MCF 10A (cell line): ENCODE measurements at regions not wholly inside any gene's neighbourhood (a gene's known extent, or its start where the extent isn't known, plus 50 kb on each side); places are given as distances from the start of the nearest gene placed in this dataset.

Experiments used
- BruUV-seq: library from RNA; stranded (reverse); fragments of 400-500 nt; replicated peaks from 2 replicates; lab custom pipeline; 2021; lab: Mats Ljungman, UMichigan
- CTCF ChIA-PET: fragments of 300-600 bp; sonication (Branson Sonifier 250); formaldehyde crosslinking; extraction: SDS; loops from one replicate; lab custom pipeline; 2021; ENCODE audit warnings: antibody characterized with exemption, inconsistent platforms; lab: Yijun Ruan, JAX
- POLR2A ChIA-PET: fragments of 300-600, 350-650 bp; sonication (Branson Sonifier 250); formaldehyde crosslinking; extraction: SDS; loops from one replicate; lab custom pipeline; 2020; ENCODE audit warnings: antibody characterized with exemption, inconsistent platforms; lab: Yijun Ruan, JAX
- DNase-seq: peaks from one replicate; pipeline ENCODE4 v3.0.0-alpha.2; 2018; ENCODE audit not compliant: unreplicated experiment
- H3K27ac Mint-ChIP-seq: one replicate; pipeline ENCODE4 v1.8.0; 2022; ENCODE audit warnings: mild to moderate bottlenecking, low read depth, mixed read lengths; ENCODE audit not compliant: unreplicated experiment
- H3K27me3 Mint-ChIP-seq: one replicate; pipeline ENCODE4 v1.8.0; 2022; ENCODE audit warnings: mixed read lengths; ENCODE audit not compliant: insufficient read depth, unreplicated experiment
- H3K36me3 Mint-ChIP-seq: one replicate; pipeline ENCODE4 v1.8.0; 2022; ENCODE audit warnings: mild to moderate bottlenecking, moderate library complexity, mixed read lengths; ENCODE audit not compliant: insufficient read depth, unreplicated experiment
- H3K4me1 Mint-ChIP-seq: one replicate; pipeline ENCODE4 v1.8.0; 2022; ENCODE audit warnings: mixed read lengths; ENCODE audit not compliant: insufficient read depth, unreplicated experiment
- H3K4me3 Mint-ChIP-seq: one replicate; pipeline ENCODE4 v1.8.0; 2022; ENCODE audit warnings: mild to moderate bottlenecking, moderate library complexity, mixed read lengths; ENCODE audit not compliant: unreplicated experiment
- H3K9me3 Mint-ChIP-seq: one replicate; pipeline ENCODE4 v1.8.0; 2022; ENCODE audit warnings: mixed read lengths; ENCODE audit not compliant: unreplicated experiment
- CTCF ChIP-seq: fragments of 200-600 bp; IDR thresholded peaks from one replicate; pipeline ENCODE4 v1.8.0; 2022; ENCODE audit warnings: antibody characterized with exemption, mild to moderate bottlenecking; ENCODE audit not compliant: unreplicated experiment
- intact Hi-C: fragments of 100-400 bp; cut with micrococcal nuclease; formaldehyde crosslinking; loops from 2 replicates; pipeline ENCODE4 v1.14.1; 2022

DNA sequence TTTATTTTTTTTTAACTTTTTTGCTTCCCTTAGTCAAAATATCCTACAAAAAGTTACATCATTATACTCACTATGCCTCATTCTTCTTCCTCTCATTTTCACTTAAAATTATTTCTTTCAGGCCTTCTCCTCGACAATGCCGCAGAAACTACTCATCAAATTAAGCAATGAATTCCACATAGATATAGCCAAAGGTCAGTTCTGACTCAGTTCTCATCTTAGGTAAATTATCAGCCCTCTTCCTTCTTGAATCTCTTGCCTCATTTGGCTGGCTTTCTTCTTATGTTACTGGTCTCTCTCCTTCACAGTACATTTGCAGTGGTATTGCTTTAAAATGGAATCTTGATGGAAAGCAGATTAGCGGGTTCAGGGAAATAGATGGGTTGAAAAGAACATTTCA, 260.7 kb upstream of the BRINP3 start:
- ChIA-PET CTCF (no interaction called here), POLR2A (interaction anchor here (0.7 kb wide), 1 partner anchor 1036 kb away, joined by 3 read pairs; no protein-coding TSS in a partner anchor)
- Mint-ChIP-seq H3K9me3 (no peaks in the 10 kb centered on the region), H3K36me3 (no peaks in the 10 kb centered on the region), H3K27ac (no peak overlapping the region), H3K4me3 (no peak overlapping the region), H3K27me3 (no peaks in the 10 kb centered on the region), H3K4me1 (no peaks in the 10 kb centered on the region)
- peak; percentile 25 for DNase-seq
- BruUV-seq = no TSS peak
- TF ChIP-seq CTCF = no peak
- intact Hi-C loops = no loop called here

- no peak for DNase-seq
- Mint-ChIP-seq H3K27ac (no peak overlapping the region), H3K9me3 (no peaks in the 10 kb centered on the region), H3K4me3 (no peak overlapping the region), H3K4me1 (no peaks in the 10 kb centered on the region), H3K27me3 (no peaks in the 10 kb centered on the region), H3K36me3 (no peaks in the 10 kb centered on the region)
- no TSS peak for BruUV-seq
- intact Hi-C loops = no loop called here
- CTCF ChIA-PET = no interaction called here
- TF ChIP-seq CTCF = no peak
- POLR2A ChIA-PET = no interaction called here
Observed at GRCh38 chr1:190739926-190740325, 262.3 kb upstream of the BRINP3 start.

DNA sequence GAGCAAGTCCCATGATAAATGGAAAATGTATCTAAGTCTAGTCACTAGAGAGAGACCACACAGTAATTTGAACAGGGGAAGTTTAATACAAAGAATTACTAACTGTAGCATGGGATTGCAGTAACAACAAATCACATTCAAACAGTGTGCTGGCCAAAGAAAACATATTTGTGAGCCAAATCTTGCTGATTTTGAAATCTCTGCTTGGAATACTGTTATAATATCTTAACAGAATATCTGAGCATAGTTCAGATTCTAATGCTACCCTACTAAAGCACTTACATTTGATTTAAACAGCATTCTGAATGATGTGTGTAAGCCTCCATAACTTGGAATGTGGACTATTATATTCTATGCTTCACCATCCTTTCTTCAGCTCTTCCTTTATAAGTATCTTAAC, 270.0 kb upstream of the BRINP3 start:
- peak; percentile 77 for DNase-seq
- intact Hi-C loops = no loop called here
- no TSS peak for BruUV-seq
- Mint-ChIP-seq H3K4me1 (no peaks in the 10 kb centered on the region), H3K9me3 (no peaks in the 10 kb centered on the region), H3K36me3 (no peaks in the 10 kb centered on the region), H3K27ac (no peak overlapping the region), H3K4me3 (no peak overlapping the region), H3K27me3 (no peaks in the 10 kb centered on the region)
- ChIA-PET POLR2A (no interaction called here), CTCF (no interaction called here)
- no peak for TF ChIP-seq CTCF

DNA sequence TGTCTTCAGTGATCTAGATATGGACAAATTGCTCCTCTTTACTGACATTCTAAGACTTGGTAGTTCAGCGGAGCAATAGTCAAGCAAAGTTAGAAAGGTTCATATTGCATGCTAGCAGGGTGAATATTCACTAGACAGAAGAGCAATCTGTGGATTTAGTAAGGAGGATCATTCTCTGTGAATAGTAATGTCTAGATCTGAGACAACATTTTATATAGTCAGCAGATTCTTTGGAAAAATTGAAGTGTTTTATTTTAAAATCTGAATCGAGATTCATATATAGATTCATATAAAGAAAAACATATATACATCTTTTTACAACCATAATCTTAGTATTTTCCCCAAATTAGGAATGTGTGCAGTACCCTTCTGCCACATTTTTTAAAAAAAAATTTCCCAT, 274.5 kb upstream of the BRINP3 start:
- Mint-ChIP-seq H3K4me3 (no peak overlapping the region), H3K27ac (no peak overlapping the region), H3K9me3 (no peaks in the 10 kb centered on the region), H3K36me3 (no peaks in the 10 kb centered on the region), H3K4me1 (peaks cover 7% of the 10 kb centered on the region), H3K27me3 (no peaks in the 10 kb centered on the region)
- intact Hi-C loops = loop anchor here (10.0 kb wide), 1 partner anchor 1693 kb away; no protein-coding TSS in a partner anchor
- ChIA-PET POLR2A (interaction anchor here (0.7 kb wide), 1 partner anchor 796 kb away, joined by 3 read pairs; no protein-coding TSS in a partner anchor), CTCF (interaction anchor here (0.6 kb wide), 2 partner anchors 300 to 1722 kb away, joined by 3 to 5 read pairs; no protein-coding TSS in a partner anchor)
- no peak for TF ChIP-seq CTCF
- DNase-seq = no peak
- BruUV-seq = no TSS peak
